A549 (cell line): ENCODE measurements at regions not wholly inside any gene's neighbourhood (a gene's known extent, or its start where the extent isn't known, plus 50 kb on each side); places are given as distances from the start of the nearest gene placed in this dataset.
"Not testable (repeated sequence)": the region's sequence is repeated elsewhere in the genome, so short reads cannot be mapped to it uniquely, and the experiment has no call there.

ENCODE experiments used
- CEBPB ChIP-seq, 2 experiments: fragments of >200 bp in 1 of 2; sonication (Bioruptor Twin) in 1 of 2; formaldehyde crosslinking in 1 of 2; IDR thresholded peaks; 2 replicates each; pipeline ENCODE4 v1.6.1; 2012 to 2016
- CTCF ChIP-seq: fragments of >200 bp; sonication (Bioruptor Twin); formaldehyde crosslinking; IDR thresholded peaks from 3 replicates; pipeline ENCODE4 v1.5.1; 2016
- ESRRA ChIP-seq: fragments of 150-350 bp; IDR thresholded peaks from 2 replicates; pipeline ENCODE4 v1.6.1; 2014; ENCODE audit warnings: mild to moderate bottlenecking, low read length, borderline replicate concordance
- HMGXB4 ChIP-seq: fragments of 250-450 bp; sonication (Bioruptor Pico); IDR thresholded peaks from 2 replicates; pipeline ENCODE4 v1.5.0; 2021; ENCODE audit warnings: mild to moderate bottlenecking, moderate library complexity, borderline replicate concordance
- NFE2L2 ChIP-seq: fragments of 150-350 bp; conservative IDR thresholded peaks from 2 replicates; pipeline ENCODE4 v1.6.1; 2014; ENCODE audit warnings: low read length
- POLR2A ChIP-seq: IDR thresholded peaks from 2 replicates; pipeline ENCODE4 v1.6.1; 2012; ENCODE audit warnings: mild to moderate bottlenecking, low read length
- REST ChIP-seq: fragments of 200-600 bp; sonication (generic); IDR thresholded peaks from 2 replicates; pipeline ENCODE4 v1.6.1; 2016; ENCODE audit warnings: antibody characterized with exemption, mild to moderate bottlenecking, moderate library complexity
- TF ChIP-seq, protein P1 (sequence below): IDR thresholded peaks from 2 replicates; pipeline ENCODE4 v1.6.1; 2012
- TF ChIP-seq, protein P2 (sequence below): IDR thresholded peaks from 2 replicates; pipeline ENCODE4 v1.6.1; 2012; ENCODE audit warnings: low read depth, borderline replicate concordance

GRCh38 chr9:85458114-85458864, 283.5 kb downstream of the AGTPBP1 start:
- not testable (repeated sequence) for TF ChIP-seq POLR2A; CEBPB (IDR thresholded peaks at IDR 0.05); NFE2L2; CTCF; REST; ESRRA; HMGXB4 (CRISPR knock-in tag)
- TF ChIP-seq, protein P1, sequence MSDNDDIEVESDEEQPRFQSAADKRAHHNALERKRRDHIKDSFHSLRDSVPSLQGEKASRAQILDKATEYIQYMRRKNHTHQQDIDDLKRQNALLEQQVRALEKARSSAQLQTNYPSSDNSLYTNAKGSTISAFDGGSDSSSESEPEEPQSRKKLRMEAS = not testable (repeated sequence)
- TF ChIP-seq, protein P2, sequence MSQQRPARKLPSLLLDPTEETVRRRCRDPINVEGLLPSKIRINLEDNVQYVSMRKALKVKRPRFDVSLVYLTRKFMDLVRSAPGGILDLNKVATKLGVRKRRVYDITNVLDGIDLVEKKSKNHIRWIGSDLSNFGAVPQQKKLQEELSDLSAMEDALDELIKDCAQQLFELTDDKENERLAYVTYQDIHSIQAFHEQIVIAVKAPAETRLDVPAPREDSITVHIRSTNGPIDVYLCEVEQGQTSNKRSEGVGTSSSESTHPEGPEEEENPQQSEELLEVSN = not testable (repeated sequence)
